ENCODE measurements at regions not wholly inside any gene's neighbourhood (a gene's known extent, or its start where the extent isn't known, plus 50 kb on each side); places are given as distances from the start of the nearest gene placed in this dataset.

DNA sequence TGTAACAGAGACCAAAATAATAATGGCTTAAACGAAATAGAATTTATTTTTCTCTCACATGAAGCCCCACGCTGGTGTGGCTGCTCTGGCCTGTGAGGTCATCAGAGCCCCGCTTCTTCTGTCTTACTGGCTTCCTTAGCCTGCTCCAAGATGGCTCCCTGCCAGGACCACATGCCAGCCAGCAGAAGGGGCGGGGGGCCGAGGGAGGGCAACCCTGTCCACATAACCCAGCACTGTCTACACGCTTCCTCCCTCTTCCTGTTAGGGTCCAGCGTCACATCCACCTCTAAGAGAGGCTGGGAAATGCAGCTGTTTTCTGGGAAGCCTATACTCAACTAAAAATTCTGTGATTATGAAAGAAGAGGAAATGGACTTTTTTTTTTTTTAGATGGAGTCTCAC is 107.9 kb upstream of the DLG1 start:
- TF ChIP-seq, protein P1, sequence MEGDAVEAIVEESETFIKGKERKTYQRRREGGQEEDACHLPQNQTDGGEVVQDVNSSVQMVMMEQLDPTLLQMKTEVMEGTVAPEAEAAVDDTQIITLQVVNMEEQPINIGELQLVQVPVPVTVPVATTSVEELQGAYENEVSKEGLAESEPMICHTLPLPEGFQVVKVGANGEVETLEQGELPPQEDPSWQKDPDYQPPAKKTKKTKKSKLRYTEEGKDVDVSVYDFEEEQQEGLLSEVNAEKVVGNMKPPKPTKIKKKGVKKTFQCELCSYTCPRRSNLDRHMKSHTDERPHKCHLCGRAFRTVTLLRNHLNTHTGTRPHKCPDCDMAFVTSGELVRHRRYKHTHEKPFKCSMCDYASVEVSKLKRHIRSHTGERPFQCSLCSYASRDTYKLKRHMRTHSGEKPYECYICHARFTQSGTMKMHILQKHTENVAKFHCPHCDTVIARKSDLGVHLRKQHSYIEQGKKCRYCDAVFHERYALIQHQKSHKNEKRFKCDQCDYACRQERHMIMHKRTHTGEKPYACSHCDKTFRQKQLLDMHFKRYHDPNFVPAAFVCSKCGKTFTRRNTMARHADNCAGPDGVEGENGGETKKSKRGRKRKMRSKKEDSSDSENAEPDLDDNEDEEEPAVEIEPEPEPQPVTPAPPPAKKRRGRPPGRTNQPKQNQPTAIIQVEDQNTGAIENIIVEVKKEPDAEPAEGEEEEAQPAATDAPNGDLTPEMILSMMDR (conservative IDR thresholded peaks at IDR 0.05; ENCODE audit: low read length): no peak
- no peak for TF ChIP-seq EZH2phosphoT487 (IDR thresholded peaks at IDR 0.05; ENCODE audit: borderline replicate concordance)

Measured in Loucy (cell line).